Activated CD8-positive, alpha-beta T cell treated with anti-CD3 and anti-CD28 coated beads for 36 hours (primary cell): ENCODE measurements at regions not wholly inside any gene's neighbourhood (a gene's known extent, or its start where the extent isn't known, plus 50 kb on each side); places are given as distances from the start of the nearest gene placed in this dataset.

Experiments used
- ATAC-seq: fragments of 200-7000 bp; cut with Tn5 transposase; one replicate; pipeline ENCODE4 v1.10.0; 2021; ENCODE audit warnings: mild to moderate bottlenecking, moderate library complexity
- CTCF ChIA-PET: fragments of 350-600 bp; sonication (Branson Sonifier 250); formaldehyde crosslinking; loops from one replicate; lab custom pipeline; 2021; ENCODE audit warnings: antibody characterized with exemption; lab: Charles Lee
- POLR2A ChIA-PET: fragments of 350-600 bp; sonication (Branson Sonifier 250); formaldehyde crosslinking; loops from one replicate; lab custom pipeline; 2021; ENCODE audit warnings: antibody characterized with exemption; lab: Charles Lee
- DNase-seq: peaks from one replicate; pipeline ENCODE4 v3.0.0-alpha.2; 2020
- H3K27ac Mint-ChIP-seq: one replicate; pipeline ENCODE4 v1.8.0; 2021; ENCODE audit warnings: mild to moderate bottlenecking, mixed read lengths
- H3K27me3 Mint-ChIP-seq: one replicate; pipeline ENCODE4 v1.8.0; 2021; ENCODE audit warnings: mixed read lengths
- H3K36me3 Mint-ChIP-seq: one replicate; pipeline ENCODE4 v1.8.0; 2021; ENCODE audit warnings: low read depth, mixed read lengths
- H3K4me1 Mint-ChIP-seq: one replicate; pipeline ENCODE4 v1.8.0; 2021; ENCODE audit warnings: low read depth, mixed read lengths
- H3K4me3 Mint-ChIP-seq: one replicate; pipeline ENCODE4 v1.8.0; 2021; ENCODE audit warnings: mild to moderate bottlenecking, moderate library complexity, mixed read lengths
- H3K9me3 Mint-ChIP-seq: one replicate; pipeline ENCODE4 v1.8.0; 2021; ENCODE audit warnings: mixed read lengths
- CTCF ChIP-seq: fragments of 200-600 bp; IDR thresholded peaks from one replicate; pipeline ENCODE4 v1.8.0; 2022; ENCODE audit warnings: antibody characterized with exemption, mild to moderate bottlenecking
- intact Hi-C: fragments of 100-400 bp; cut with micrococcal nuclease; formaldehyde crosslinking; loops from one replicate; pipeline ENCODE4 v1.10.0; 2022

GRCh38 chr2:120491111-120491625 lies 145.2 kb downstream of the INHBB start:
- no peaks in the 10 kb centered on the region for H3K9me3 Mint-ChIP-seq
- no peak overlapping the region for H3K4me3 Mint-ChIP-seq
- peaks cover 7% of the 10 kb centered on the region for H3K27me3 Mint-ChIP-seq
- no peaks in the 10 kb centered on the region for H3K36me3 Mint-ChIP-seq
- no peaks in the 10 kb centered on the region for H3K4me1 Mint-ChIP-seq
- DNase-seq (no peak), ATAC-seq (no peak)
- no peak overlapping the region for H3K27ac Mint-ChIP-seq
- no peak for TF ChIP-seq CTCF
- CTCF ChIA-PET, result no interaction called here
- intact Hi-C loops, result no loop called here
- POLR2A ChIA-PET, result no interaction called here

GRCh38 chr2:120493231-120493630 lies 147.3 kb downstream of the INHBB start:
- peaks cover 7% of the 10 kb centered on the region for H3K27me3 Mint-ChIP-seq
- no peak for DNase-seq
- H3K36me3 Mint-ChIP-seq, result no peaks in the 10 kb centered on the region
- ChIA-PET POLR2A (no interaction called here), CTCF (no interaction called here)
- no peak for TF ChIP-seq CTCF
- no peak overlapping the region for H3K27ac Mint-ChIP-seq
- intact Hi-C loops, result no loop called here
- no peaks in the 10 kb centered on the region for H3K4me1 Mint-ChIP-seq
- H3K4me3 Mint-ChIP-seq, result no peak overlapping the region
- H3K9me3 Mint-ChIP-seq, result no peaks in the 10 kb centered on the region
- ATAC-seq, result no peak

- ATAC-seq (no peak), DNase-seq (no peak)
- Mint-ChIP-seq H3K4me3 (no peak overlapping the region), H3K4me1 (no peaks in the 10 kb centered on the region), H3K9me3 (no peaks in the 10 kb centered on the region), H3K36me3 (no peaks in the 10 kb centered on the region), H3K27ac (no peak overlapping the region), H3K27me3 (peaks cover 4% of the 10 kb centered on the region)
- ChIA-PET POLR2A (no interaction called here), CTCF (no interaction called here)
- intact Hi-C loops, result no loop called here
- TF ChIP-seq CTCF, result no peak
Measured at GRCh38 chr2:120494446-120494845, 148.5 kb downstream of the INHBB start.

GRCh38 chr2:120495586-120495985 lies 149.7 kb downstream of the INHBB start:
- CTCF ChIA-PET, result no interaction called here

GRCh38 chr2:120496235-120496634 lies 150.3 kb downstream of the INHBB start:
- ChIA-PET POLR2A (no interaction called here), CTCF (no interaction called here)
- H3K9me3 Mint-ChIP-seq, result no peaks in the 10 kb centered on the region
- H3K27ac Mint-ChIP-seq, result no peak overlapping the region
- TF ChIP-seq CTCF, result no peak
- DNase-seq, result no peak
- no peak overlapping the region for H3K4me3 Mint-ChIP-seq
- H3K27me3 Mint-ChIP-seq, result peaks cover 2% of the 10 kb centered on the region
- intact Hi-C loops, result no loop called here
- H3K4me1 Mint-ChIP-seq, result no peaks in the 10 kb centered on the region
- H3K36me3 Mint-ChIP-seq, result no peaks in the 10 kb centered on the region
- no peak for ATAC-seq

More at GRCh38 chr2:120495586-120495985, 149.7 kb downstream of the INHBB start:
- Mint-ChIP-seq H3K36me3 (no peaks in the 10 kb centered on the region), H3K9me3 (no peaks in the 10 kb centered on the region), H3K27me3 (peaks cover 2% of the 10 kb centered on the region), H3K4me3 (no peak overlapping the region), H3K27ac (no peak overlapping the region), H3K4me1 (no peaks in the 10 kb centered on the region)
- TF ChIP-seq CTCF, result no peak
- intact Hi-C loops, result no loop called here
- DNase-seq, result no peak
- POLR2A ChIA-PET, result no interaction called here
- no peak for ATAC-seq
